ENCODE measurements at regions not wholly inside any gene's neighbourhood (a gene's known extent, or its start where the extent isn't known, plus 50 kb on each side); places are given as distances from the start of the nearest gene placed in this dataset.

DNA sequence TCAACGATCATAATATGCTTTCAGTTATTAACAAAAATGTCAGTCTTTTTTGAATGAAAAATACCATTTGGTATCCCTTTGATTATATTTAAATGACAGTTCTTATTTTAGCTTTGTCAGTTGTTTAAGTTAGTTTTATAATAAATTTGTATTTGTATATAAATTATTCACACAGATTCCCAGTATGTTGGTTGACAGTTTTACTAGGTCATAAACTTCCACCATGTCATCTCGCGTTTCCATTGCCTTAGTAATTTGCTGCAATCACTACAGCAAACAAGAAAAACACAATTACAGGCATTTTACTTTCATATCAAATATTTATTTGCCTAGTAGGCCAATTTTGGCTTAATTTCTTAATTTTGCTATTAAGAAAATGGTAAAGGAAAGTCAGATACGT, 109.6 kb upstream of the ANK2 start:
- TF ChIP-seq POLR2A (IDR thresholded peaks at IDR 0.05): no peak
- TF ChIP-seq, protein P1, sequence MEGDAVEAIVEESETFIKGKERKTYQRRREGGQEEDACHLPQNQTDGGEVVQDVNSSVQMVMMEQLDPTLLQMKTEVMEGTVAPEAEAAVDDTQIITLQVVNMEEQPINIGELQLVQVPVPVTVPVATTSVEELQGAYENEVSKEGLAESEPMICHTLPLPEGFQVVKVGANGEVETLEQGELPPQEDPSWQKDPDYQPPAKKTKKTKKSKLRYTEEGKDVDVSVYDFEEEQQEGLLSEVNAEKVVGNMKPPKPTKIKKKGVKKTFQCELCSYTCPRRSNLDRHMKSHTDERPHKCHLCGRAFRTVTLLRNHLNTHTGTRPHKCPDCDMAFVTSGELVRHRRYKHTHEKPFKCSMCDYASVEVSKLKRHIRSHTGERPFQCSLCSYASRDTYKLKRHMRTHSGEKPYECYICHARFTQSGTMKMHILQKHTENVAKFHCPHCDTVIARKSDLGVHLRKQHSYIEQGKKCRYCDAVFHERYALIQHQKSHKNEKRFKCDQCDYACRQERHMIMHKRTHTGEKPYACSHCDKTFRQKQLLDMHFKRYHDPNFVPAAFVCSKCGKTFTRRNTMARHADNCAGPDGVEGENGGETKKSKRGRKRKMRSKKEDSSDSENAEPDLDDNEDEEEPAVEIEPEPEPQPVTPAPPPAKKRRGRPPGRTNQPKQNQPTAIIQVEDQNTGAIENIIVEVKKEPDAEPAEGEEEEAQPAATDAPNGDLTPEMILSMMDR (IDR thresholded peaks at IDR 0.05): no peak
- no peak for TF ChIP-seq EP300 (IDR thresholded peaks at IDR 0.05)
- TF ChIP-seq POLR2AphosphoS5 (IDR thresholded peaks at IDR 0.05): no peak
